ENCODE measurements at regions not wholly inside any gene's neighbourhood (a gene's known extent, or its start where the extent isn't known, plus 50 kb on each side); places are given as distances from the start of the nearest gene placed in this dataset.

DNA sequence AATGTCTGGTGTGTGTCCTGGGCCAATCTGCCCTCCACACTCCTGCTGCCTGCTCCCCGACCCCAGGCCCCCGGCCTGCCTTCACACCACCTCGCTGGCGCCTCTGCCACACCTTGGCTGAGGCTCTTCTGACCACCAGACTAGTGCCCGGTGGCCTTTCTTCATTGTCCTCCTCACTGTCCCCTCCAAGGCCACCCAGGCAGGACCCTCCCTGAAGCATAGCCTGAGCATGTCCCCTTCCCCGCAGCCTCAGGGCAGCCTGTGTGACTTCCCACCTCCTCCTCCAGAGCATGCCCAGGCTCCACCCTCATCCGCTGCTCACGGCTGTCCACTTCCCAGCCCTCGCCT is 154.6 kb downstream of the OLFM1 start:
- DNase-seq: no peak

- no peak for DNase-seq
Observed at GRCh38 chr9:135242406-135242805, 154.9 kb downstream of the OLFM1 start.

GRCh38 chr9:135243201-135244190 is 156.0 kb downstream of the OLFM1 start:
- DNase-seq: no peak

GRCh38 chr9:135244271-135245221 is 157.1 kb downstream of the OLFM1 start:
- no peak for DNase-seq

DNA sequence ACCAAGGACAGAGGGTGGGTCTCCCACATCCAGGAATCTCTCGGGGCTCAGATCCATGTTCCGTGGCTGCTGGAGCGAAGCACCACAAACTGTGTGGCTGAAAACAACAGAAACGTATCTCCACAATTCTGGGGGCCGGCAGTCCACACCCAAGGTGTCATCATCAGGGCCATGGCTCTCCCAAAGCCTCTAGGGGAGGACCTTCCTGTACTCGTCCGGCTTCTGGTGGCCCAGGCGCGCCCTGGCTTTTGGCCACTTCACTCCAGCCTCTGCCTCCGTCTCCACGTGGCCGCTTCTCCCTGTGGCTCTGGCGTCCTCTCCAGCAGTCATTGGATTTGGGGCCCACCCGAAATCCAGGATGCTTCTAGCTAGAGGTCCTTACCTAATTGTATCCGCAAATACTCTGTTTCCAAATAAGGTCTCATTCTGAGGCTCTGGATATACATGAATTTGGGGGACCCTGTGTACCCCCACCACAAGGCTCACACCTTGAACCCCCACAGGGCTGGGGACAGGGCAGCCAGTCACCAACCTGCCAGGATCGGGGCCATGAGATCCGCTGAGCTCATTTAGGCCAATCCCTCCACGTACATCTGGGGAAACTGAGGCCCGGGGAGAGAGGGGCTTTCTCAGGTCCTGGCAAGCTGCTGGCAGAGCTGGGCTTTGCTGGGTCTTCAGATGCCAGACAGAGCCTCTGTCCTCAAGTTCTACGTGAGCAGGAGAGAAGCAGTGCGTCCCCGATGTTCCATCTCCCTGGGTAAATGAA is 158.2 kb downstream of the OLFM1 start:
- no peak for DNase-seq

GRCh38 chr9:135246248-135247205 is 159.1 kb downstream of the OLFM1 start:
- no peak for DNase-seq

DNA sequence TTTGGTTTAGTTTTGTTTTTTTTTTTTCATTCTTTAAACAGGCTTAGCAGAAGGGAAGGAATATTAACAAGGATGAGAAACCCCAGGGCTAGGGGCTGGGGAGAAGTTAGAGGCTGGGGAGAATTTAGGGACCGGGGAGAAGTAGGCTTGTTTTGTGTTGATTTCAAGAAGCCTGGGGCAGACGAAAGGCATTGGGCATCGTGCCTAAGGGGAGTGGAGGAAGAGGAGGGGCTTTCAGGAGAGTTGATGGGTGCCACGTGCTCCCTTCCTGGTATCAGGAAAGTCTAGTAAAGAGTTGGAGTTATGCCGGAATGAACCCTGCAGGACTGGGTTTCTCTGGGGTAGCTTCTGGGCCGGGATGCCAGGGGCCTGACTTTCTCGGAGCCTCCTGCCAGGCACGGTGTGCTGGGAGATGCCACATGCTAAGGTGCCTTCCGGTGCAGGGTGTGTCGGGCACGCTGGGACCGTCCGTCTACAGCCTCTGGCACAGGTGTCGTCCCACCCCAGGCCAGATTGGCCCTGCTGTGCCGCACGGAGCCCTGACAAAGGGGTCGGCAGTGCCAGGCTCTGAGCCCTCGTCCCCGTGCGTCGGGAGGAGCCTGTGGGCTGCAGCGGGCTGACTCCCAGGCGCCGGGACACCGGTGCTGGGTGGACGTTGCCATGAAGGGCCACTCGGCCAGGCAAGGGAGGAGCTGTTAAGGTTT is 159.9 kb downstream of the OLFM1 start:
- DNase-seq: no peak

- no peak for DNase-seq
Observed at GRCh38 chr9:135248111-135248510, 160.6 kb downstream of the OLFM1 start.

- DNase-seq: no peak
Observed at GRCh38 chr9:135248721-135249120, 161.3 kb downstream of the OLFM1 start.

DNA sequence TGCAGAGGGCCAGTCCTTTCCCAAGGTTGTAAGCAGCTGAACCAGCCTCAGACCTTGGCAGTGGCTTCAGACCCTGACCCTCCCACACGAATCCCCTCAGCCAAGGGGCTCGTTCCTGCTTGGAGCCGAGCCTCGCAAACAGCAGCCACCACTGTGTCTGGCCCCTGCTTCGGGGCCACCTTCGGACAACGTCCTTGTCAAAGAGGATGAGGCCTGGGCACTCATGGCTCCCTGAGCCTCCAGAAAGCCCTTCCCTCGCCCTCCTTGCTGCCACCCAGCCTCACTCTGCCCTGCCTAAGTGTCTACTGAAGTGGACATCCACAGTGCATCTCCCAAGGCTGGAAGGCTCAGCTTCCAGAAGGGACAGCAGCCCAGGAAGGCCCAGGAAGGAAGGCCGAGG is 161.7 kb downstream of the OLFM1 start:
- DNase-seq: no peak

DNA sequence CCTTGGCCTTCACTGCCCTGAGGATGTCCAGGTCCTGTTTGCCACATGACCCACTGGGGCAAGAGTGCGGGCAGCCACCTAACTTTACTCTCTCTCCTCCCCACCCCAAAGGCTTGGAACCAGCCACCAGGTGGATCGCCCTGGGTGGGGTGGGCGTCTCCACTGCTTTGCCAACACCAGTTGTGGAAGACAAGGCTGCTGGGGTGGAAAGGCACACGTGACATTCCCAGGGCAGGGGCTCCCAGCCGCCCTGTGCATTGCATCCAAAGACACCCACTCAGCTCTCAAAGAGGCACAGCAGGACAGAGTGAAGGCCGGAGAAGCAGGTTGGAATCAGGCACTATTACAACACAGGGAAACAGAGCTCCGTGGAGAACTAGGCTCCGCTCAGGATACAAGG is 162.2 kb downstream of the OLFM1 start:
- no peak for DNase-seq

DNA sequence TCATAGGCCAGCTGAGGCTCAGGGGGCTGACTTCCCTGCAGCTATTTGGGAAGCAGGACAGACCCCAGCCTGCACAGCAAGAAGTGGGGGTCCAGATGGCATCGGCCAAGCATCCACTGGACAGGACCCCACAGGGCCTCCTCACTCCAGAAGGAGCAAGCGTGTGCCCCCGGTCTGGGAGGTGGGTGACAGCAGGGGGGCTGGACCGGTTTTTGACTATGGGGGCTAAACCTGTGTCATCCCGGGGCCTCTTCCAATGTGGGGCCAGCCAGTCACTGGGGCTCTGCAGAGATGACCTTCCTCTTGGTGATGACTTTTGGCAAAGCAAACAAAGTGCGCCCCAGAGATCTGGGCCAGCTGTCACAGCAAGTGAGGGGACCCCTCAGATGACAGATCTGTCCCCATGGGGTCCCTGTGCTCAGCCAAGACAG is 163.9 kb downstream of the OLFM1 start:
- DNase-seq: no peak

DNA sequence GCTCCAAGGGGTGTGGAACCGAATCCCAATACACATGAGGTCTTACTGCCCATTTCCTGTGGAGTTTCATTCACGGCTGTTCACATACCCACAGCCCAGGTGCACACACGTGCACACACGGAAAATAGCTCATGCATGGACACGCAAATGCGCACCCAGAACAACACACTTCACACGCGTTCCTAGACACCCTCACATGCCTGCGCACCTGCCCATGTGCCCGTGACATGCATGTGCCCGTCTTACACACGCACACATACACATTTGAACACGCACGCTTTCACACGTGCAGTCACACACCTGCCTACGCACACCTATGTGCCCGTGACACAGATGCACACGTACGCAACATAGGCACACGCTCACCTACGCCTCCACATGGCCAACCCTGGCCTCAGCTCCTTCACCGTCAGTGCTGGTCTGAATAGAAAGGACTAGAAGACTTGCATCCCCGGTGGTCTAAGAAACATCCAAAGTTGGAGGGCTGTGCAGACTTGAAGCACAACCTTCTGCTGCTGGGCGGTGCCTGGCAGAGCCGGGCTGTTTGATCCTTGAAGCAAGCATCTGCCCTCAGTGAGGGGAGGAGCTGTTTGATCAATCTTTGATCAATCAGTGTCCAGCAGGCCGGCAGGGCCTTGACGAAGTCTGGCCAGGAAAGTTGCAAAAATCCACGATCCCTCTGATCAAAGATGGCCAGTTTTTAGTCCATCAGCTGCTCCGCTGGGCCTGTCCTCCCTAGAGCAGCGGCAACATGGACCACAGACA is 164.7 kb downstream of the OLFM1 start:
- no peak for DNase-seq

DNA sequence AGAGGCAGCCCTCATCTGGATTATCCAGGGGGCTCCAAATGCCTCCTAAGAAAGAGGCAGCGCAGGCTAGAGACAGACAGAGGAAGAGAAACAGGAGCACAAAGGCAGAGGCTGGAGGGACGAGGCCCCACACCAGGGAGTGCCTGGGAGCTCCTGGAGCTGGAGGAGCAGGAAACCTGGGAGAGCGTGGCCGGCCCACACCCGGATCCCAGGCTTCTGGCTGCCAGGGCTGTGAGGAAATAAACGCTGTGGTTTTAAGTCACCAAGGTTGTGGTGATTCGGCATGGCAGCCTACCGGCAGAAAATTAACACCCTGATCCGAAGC is 165.5 kb downstream of the OLFM1 start:
- DNase-seq: no peak

DNA sequence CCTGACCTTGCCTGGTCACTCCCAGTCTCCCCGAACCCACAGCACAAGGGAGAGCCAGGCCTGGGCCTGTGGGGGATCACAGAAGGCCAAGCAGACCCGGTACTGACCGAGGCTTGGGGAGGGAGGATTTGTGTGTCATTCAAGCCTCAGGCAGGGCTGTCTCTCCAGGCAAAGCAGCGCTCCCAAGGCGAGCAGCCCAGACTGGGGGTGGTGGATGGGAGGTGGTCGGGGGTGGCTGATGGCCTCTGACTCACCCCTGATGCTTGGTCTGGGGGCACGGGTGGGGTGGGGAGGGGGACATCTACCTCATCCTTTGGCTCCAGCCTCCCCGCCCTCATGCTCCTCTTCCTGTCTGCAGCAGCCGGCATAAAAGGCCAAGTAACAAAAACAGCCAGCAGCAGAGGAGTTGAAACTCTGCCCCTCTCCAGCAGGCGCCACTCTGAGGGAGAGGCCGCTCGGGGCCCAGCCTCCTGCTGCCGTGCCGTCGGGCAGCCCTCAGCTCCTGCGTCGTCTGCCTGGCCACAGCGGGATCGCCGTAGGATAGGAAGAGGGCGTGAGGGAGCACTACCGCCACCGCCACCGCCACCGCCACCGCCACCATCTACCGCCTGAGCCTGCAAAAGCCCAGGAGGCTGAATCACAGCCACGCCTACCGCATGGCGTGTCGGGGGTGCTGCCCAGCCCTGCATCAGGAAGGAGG is 166.0 kb downstream of the OLFM1 start:
- DNase-seq: no peak

- no peak for DNase-seq
Observed at GRCh38 chr9:135254176-135255032, 166.9 kb downstream of the OLFM1 start.

DNA sequence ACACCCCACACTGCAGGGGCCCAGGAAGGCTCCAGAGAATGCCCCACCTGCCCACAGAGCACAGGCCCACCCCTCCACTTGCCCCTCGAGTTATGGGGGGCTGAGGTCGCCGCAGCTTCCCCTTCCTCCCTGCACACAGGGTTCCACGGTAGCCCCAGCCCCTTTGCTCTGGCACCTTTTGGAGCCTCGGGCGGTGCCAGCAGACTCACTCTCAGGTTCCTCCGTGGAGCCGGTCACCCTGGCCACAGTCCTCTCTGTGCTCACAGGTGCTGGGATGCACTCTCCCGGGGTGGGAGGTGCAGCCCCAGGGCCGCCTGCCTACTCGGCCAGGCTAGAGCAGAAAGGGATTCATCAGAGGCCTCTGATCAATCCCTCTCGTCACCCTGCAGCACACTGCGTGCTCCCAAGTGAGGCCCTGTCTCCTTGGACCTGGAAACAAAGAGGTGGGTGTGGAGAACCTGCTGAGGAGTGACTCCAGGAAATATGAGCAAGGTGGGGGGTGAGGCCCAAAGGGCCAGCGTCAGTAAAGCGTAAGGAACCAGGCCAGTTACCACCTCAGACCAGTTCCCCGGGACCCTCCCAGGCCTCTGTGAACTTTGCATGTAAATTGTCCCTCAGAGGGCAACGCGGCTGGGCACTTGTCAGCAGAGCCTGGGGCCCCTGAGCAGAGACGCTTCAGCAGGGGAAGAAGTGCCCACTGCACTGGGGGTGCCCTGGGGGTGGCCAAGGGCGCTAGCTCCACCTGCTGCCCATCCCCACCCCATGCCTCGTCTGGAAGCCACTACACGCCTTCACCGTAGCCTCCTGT is 167.8 kb downstream of the OLFM1 start:
- no peak for DNase-seq

All from activated effector memory CD4-positive, alpha-beta T cell treated with anti-CD3 and anti-CD28 coated beads, Interleukin-2, amount 50 U/mL, for 16 hours (primary cell).